HG03439 (cell line): ENCODE measurements at regions not wholly inside any gene's neighbourhood (a gene's known extent, or its start where the extent isn't known, plus 50 kb on each side); places are given as distances from the start of the nearest gene placed in this dataset.

ENCODE experiments used
- ATAC-seq: cut with Tn5 transposase; IDR thresholded peaks from one replicate; pipeline ENCODE4 v1.9.1; 2021; ENCODE audit warnings: mild to moderate bottlenecking, moderate library complexity; ENCODE audit not compliant: unreplicated experiment

- no peak for ATAC-seq
Measured at GRCh38 chr11:79918846-79919245, 478.0 kb upstream of the TENM4 start.

GRCh38 chr11:79906164-79906563, 465.3 kb upstream of the TENM4 start:
- no peak for ATAC-seq

GRCh38 chr11:79902493-79902892, 461.7 kb upstream of the TENM4 start:
- no peak for ATAC-seq

GRCh38 chr11:79897896-79898295, 457.1 kb upstream of the TENM4 start:
- no peak for ATAC-seq

GRCh38 chr11:79896258-79896657, 455.4 kb upstream of the TENM4 start:
- ATAC-seq, result no peak

- ATAC-seq, result no peak
Measured at GRCh38 chr11:79894111-79894510, 453.3 kb upstream of the TENM4 start.

GRCh38 chr11:79890272-79890671, 449.4 kb upstream of the TENM4 start:
- no peak for ATAC-seq

GRCh38 chr11:79864882-79865281, 424.1 kb upstream of the TENM4 start:
- ATAC-seq, result no peak

- ATAC-seq, result no peak
Measured at GRCh38 chr11:79860336-79860735, 419.5 kb upstream of the TENM4 start.

GRCh38 chr11:79857377-79858214, 416.8 kb upstream of the TENM4 start:
- no peak for ATAC-seq

GRCh38 chr11:79852176-79852575, 411.3 kb upstream of the TENM4 start:
- no peak for ATAC-seq

- no peak for ATAC-seq
Measured at GRCh38 chr11:79845002-79845709, 404.3 kb upstream of the TENM4 start.

- ATAC-seq, result no peak
Measured at GRCh38 chr11:79834015-79834414, 393.2 kb upstream of the TENM4 start.

- no peak for ATAC-seq
Measured at GRCh38 chr11:79830446-79830845, 389.6 kb upstream of the TENM4 start.

- no peak for ATAC-seq
Measured at GRCh38 chr11:79829891-79830290, 389.1 kb upstream of the TENM4 start.

- no peak for ATAC-seq
Measured at GRCh38 chr11:79822766-79823165, 381.9 kb upstream of the TENM4 start.

GRCh38 chr11:79813551-79813950, 372.7 kb upstream of the TENM4 start:
- no peak for ATAC-seq

GRCh38 chr11:79809487-79809886, 368.7 kb upstream of the TENM4 start:
- ATAC-seq, result no peak

- ATAC-seq, result no peak
Measured at GRCh38 chr11:79807506-79807905, 366.7 kb upstream of the TENM4 start.

- no peak for ATAC-seq
Measured at GRCh38 chr11:79796704-79797103, 355.9 kb upstream of the TENM4 start.

- no peak for ATAC-seq
Measured at GRCh38 chr11:79794484-79795393, 353.9 kb upstream of the TENM4 start.
